HepG2 (cell line): ENCODE measurements at regions not wholly inside any gene's neighbourhood (a gene's known extent, or its start where the extent isn't known, plus 50 kb on each side); places are given as distances from the start of the nearest gene placed in this dataset.

ENCODE experiments used
- ARID2 ChIP-seq: sonication (generic); formaldehyde crosslinking; IDR thresholded peaks from 2 replicates; pipeline ENCODE4 v1.8.1; 2022; ENCODE audit warnings: mild to moderate bottlenecking, missing genetic modification reagents, borderline replicate concordance
- ARID5B ChIP-seq: IDR thresholded peaks from 2 replicates; pipeline ENCODE4 v1.4.0; 2020; ENCODE audit warnings: mild to moderate bottlenecking, missing genetic modification reagents
- EP300 ChIP-seq, 3 experiments: sonication (generic) in 1 of 3; formaldehyde crosslinking in 1 of 3; IDR thresholded peaks; 2 replicates each; pipeline versions ENCODE4 v1.5.1 to v1.6.1; 2011 to 2020; ENCODE audit warnings: low read depth in 2 of 3, low read length in 2 of 3, borderline replicate concordance in 1 of 3, improper control_type of control experiment in 1 of 3, mild to moderate bottlenecking in 1 of 3, missing genetic modification reagents in 1 of 3, moderate library complexity in 1 of 3
- MEF2D ChIP-seq: sonication (generic); formaldehyde crosslinking; IDR thresholded peaks from 2 replicates; pipeline ENCODE4 v1.5.1; 2020; ENCODE audit warnings: mild to moderate bottlenecking, missing genetic modification reagents
- NCOR1 ChIP-seq: fragments of 200-600 bp; sonication (generic); IDR thresholded peaks from 2 replicates; pipeline ENCODE4 v1.7.0; 2017; ENCODE audit warnings: antibody characterized with exemption, low read length, borderline replicate concordance
- NFAT5 ChIP-seq: sonication (generic); formaldehyde crosslinking; IDR thresholded peaks from 2 replicates; pipeline ENCODE4 v1.4.0; 2020; ENCODE audit warnings: missing genetic modification reagents
- NR2F6 ChIP-seq, 2 experiments: IDR thresholded peaks; 2 replicates each; pipeline ENCODE4 v1.6.1; 2016; ENCODE audit warnings: antibody characterized with exemption in 1 of 2, mild to moderate bottlenecking in 1 of 2
- SIN3B ChIP-seq: fragments of 150-350 bp; IDR thresholded peaks from 2 replicates; pipeline ENCODE4 v1.6.1; 2014; ENCODE audit warnings: low read length
- SP1 ChIP-seq, 2 experiments: fragments of 450-650 bp in 1 of 2; sonication (generic) in 1 of 2; formaldehyde crosslinking in 1 of 2; IDR thresholded peaks; 2 replicates each; pipeline versions ENCODE4 v1.4.0 to v1.6.1; 2016 to 2020; ENCODE audit warnings: missing genetic modification reagents in 1 of 2
- TCF7 ChIP-seq: sonication (generic); IDR thresholded peaks from 2 replicates; pipeline ENCODE4 v1.6.1; 2016; ENCODE audit warnings: antibody characterized with exemption, low read depth
- ZBTB34 ChIP-seq: sonication (generic); formaldehyde crosslinking; IDR thresholded peaks from 2 replicates; pipeline ENCODE4 v1.8.0; 2022; ENCODE audit warnings: mild to moderate bottlenecking, missing genetic modification reagents
- ZNF530 ChIP-seq: sonication (generic); formaldehyde crosslinking; IDR thresholded peaks from 2 replicates; pipeline ENCODE4 v1.5.0; 2020; ENCODE audit warnings: low read depth, mild to moderate bottlenecking, missing genetic modification reagents
- ZNF674 ChIP-seq: sonication (generic); formaldehyde crosslinking; IDR thresholded peaks from 2 replicates; pipeline ENCODE4 v1.5.0; 2020; ENCODE audit warnings: low read depth, mild to moderate bottlenecking, missing genetic modification reagents
- ZNF770 ChIP-seq: sonication (generic); formaldehyde crosslinking; IDR thresholded peaks from 2 replicates; pipeline ENCODE4 v1.5.0; 2020; ENCODE audit warnings: mild to moderate bottlenecking, missing genetic modification reagents
- ZSCAN12 ChIP-seq: sonication (generic); formaldehyde crosslinking; IDR thresholded peaks from 2 replicates; pipeline ENCODE4 v1.9.0; 2021; ENCODE audit warnings: mild to moderate bottlenecking, missing genetic modification reagents

GRCh38 chr5:99177796-99178195 lies 249.0 kb upstream of the CHD1 start (continued):
- no peak for TF ChIP-seq ZBTB34 (CRISPR knock-in tag)
- TF ChIP-seq SP1 (IDR thresholded peaks at IDR 0.05): no peak
- no peak for TF ChIP-seq SP1 (CRISPR knock-in tag; IDR thresholded peaks at IDR 0.05)
- TF ChIP-seq ZNF770 (CRISPR knock-in tag): no peak
- no peak; the same call in 1 of the 2 replicates for TF ChIP-seq NR2F6 (IDR thresholded peaks at IDR 0.05)
- peak; percentile 18; the same call in 1 of the 2 replicates for TF ChIP-seq NR2F6 (CRISPR knock-in tag; IDR thresholded peaks at IDR 0.05)
- no peak for TF ChIP-seq MEF2D
- TF ChIP-seq NCOR1: 0 out of 2 replicates have a peak, but pooled peaks have one; percentile 18
- TF ChIP-seq ZSCAN12 (CRISPR knock-in tag): no peak
- no peak for TF ChIP-seq ZNF530
- no peak for TF ChIP-seq SIN3B
- no peak for TF ChIP-seq NFAT5
- peak; percentile 41 for TF ChIP-seq ARID5B (CRISPR knock-in tag)
- no peak for TF ChIP-seq ZNF674 (CRISPR knock-in tag)
- no peak for TF ChIP-seq TCF7
- no peak for TF ChIP-seq EP300 (IDR thresholded peaks at IDR 0.05; ENCODE audit: low read depth in 2 of 2, low read length in 2 of 2)
- TF ChIP-seq EP300 (CRISPR knock-in tag; IDR thresholded peaks at IDR 0.05; ENCODE audit: borderline replicate concordance): no peak
- no peak for TF ChIP-seq ARID2 (CRISPR knock-in tag)
